ENCODE measurements at regions not wholly inside any gene's neighbourhood (a gene's known extent, or its start where the extent isn't known, plus 50 kb on each side); places are given as distances from the start of the nearest gene placed in this dataset.

GRCh38 chr18:76554547-76555222 lies 59.6 kb upstream of the ZNF516 start:
- Histone ChIP-seq H3K27me3 (ENCODE audit: insufficient read depth, low read length) (no peaks in the 10 kb centered on the region), H3K79me2 (ENCODE audit: insufficient read depth, low read length) (no peaks in the 10 kb centered on the region), H3K27ac (ENCODE audit: low read depth, low read length) (no peak overlapping the region), H3K9ac (ENCODE audit: low read length) (no peak overlapping the region), H4K20me1 (ENCODE audit: insufficient read depth) (no peaks in the 10 kb centered on the region), H3K36me3 (ENCODE audit: control insufficient read depth in 1 of 2, insufficient read depth in 2 of 2, low read length in 2 of 2) (no peaks in the 10 kb centered on the region), H3K4me1 (ENCODE audit: control insufficient read depth in 1 of 2, insufficient read depth in 2 of 2, low read length in 2 of 2) (peaks cover 3 to 25% of the 10 kb centered on the region in 2 experiments; a peak in 3 of 4 replicates), H3K4me2 (ENCODE audit: low read length) (no peak overlapping the region), H2AFZ (ENCODE audit: low read depth, low read length, poor library complexity, severe bottlenecking) (no peak overlapping the region), H3K9me3 (ENCODE audit: control insufficient read depth in 1 of 2, insufficient read depth in 1 of 2, low read depth in 1 of 2, low read length in 2 of 2) (no peaks in the 10 kb centered on the region), H3K4me3 (replicated peaks in 1 of 2; ENCODE audit: low read depth in 1 of 2, low read length in 2 of 2) (no peak overlapping the region), H3K9me2 (ENCODE audit: insufficient read depth) (no peaks in the 10 kb centered on the region)
- no peak for ATAC-seq
- intact Hi-C loops (cut with micrococcal nuclease): loop anchor here (5.0 kb wide), 1 partner anchor 57 kb away; the partner anchor contains the start of gene ZNF516
- POLR2A ChIA-PET: no interaction called here
- no peak for TF ChIP-seq SIN3A (IDR thresholded peaks at IDR 0.05; ENCODE audit: low read depth)
- no peak for TF ChIP-seq ZFX (IDR thresholded peaks at IDR 0.05)
- no peak for TF ChIP-seq POLR2AphosphoS5 (IDR thresholded peaks at IDR 0.05; ENCODE audit: low read depth, low read length)
- no peak for TF ChIP-seq CTCF (IDR thresholded peaks at IDR 0.05 in 2 of 3, conservative IDR thresholded peaks at IDR 0.05 in 1 of 3; ENCODE audit: borderline replicate concordance in 1 of 3, insufficient read depth in 1 of 3, low read depth in 2 of 3, low read length in 2 of 3)
- TF ChIP-seq CBX3 (IDR thresholded peaks at IDR 0.05; ENCODE audit: low read depth): no peak
- TF ChIP-seq EZH2 (IDR thresholded peaks at IDR 0.05): no peak
- TF ChIP-seq JUND (IDR thresholded peaks at IDR 0.05): no peak
- TF ChIP-seq MAX (IDR thresholded peaks at IDR 0.05): no peak
- no peak for TF ChIP-seq YY1 (IDR thresholded peaks at IDR 0.05; ENCODE audit: extremely low read depth, insufficient replicate concordance, low read depth, low read length)
- TF ChIP-seq SRF (IDR thresholded peaks at IDR 0.05; ENCODE audit: low read depth): no peak
- TF ChIP-seq ZBTB33 (IDR thresholded peaks at IDR 0.05; ENCODE audit: extremely low read depth, insufficient replicate concordance, low read length): no peak
- no peak for TF ChIP-seq FOSL1 (IDR thresholded peaks at IDR 0.05; ENCODE audit: low read depth)
- no peak for TF ChIP-seq CEBPB (IDR thresholded peaks at IDR 0.05; ENCODE audit: low read depth)
- no peak for TF ChIP-seq TCF7L2 (IDR thresholded peaks at IDR 0.05; ENCODE audit: borderline replicate concordance, extremely low read depth, insufficient read depth, insufficient read length)
- no peak for TF ChIP-seq EGR1 (IDR thresholded peaks at IDR 0.05; ENCODE audit: low read depth)
- TF ChIP-seq ZNF274 (IDR thresholded peaks at IDR 0.05; ENCODE audit: low read depth, low read length): no peak
- no peak for TF ChIP-seq RAD21 (IDR thresholded peaks at IDR 0.05; ENCODE audit: low read depth)
- TF ChIP-seq EZH2phosphoT487 (IDR thresholded peaks at IDR 0.05; ENCODE audit: borderline replicate concordance): no peak
- no peak for TF ChIP-seq REST (IDR thresholded peaks at IDR 0.05; ENCODE audit: low read depth)
- RAD21 ChIA-PET (ENCODE audit: low non-redundant PET in 1 of 2, low total read pairs in 2 of 2, uncharacterized antibody in 2 of 2, unreplicated experiment in 2 of 2): no interaction called here
- BruUV-seq (replicated peaks): no TSS peak
- DNase-seq (ENCODE audit: low read depth, low spot score): no peak
- CTCF ChIA-PET: no interaction called here

Measured in HCT116 (cell line).